ENCODE measurements at regions not wholly inside any gene's neighbourhood (a gene's known extent, or its start where the extent isn't known, plus 50 kb on each side); places are given as distances from the start of the nearest gene placed in this dataset.

DNA sequence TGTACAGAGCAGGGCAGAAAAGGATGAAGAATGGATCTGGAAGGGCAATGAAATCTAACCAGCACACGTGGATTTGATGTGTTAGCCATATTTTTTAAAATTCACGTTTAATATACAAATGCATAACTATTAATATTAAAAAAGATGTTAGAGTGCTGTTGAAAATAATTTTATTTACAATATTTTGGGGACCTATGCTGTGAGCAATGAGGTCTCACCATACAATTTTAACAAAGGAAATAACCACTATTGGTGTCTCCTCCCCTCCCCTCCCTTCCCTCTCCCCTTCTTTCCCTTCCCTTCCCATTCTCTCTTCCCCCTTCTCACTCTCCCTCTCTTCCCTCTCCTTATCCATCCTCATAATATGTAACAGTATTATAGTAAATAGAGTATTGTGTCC is 64.2 kb upstream of the GPR139 start:
- TF ChIP-seq ZNF431 (CRISPR knock-in tag; IDR thresholded peaks at IDR 0.05; ENCODE audit: borderline replicate concordance, low read depth), result no peak
- TF ChIP-seq SMARCC2 (IDR thresholded peaks at IDR 0.05), result no peak
- no peak for TF ChIP-seq ZNF235 (CRISPR knock-in tag; IDR thresholded peaks at IDR 0.05; ENCODE audit: borderline replicate concordance)
- TF ChIP-seq, protein P1, sequence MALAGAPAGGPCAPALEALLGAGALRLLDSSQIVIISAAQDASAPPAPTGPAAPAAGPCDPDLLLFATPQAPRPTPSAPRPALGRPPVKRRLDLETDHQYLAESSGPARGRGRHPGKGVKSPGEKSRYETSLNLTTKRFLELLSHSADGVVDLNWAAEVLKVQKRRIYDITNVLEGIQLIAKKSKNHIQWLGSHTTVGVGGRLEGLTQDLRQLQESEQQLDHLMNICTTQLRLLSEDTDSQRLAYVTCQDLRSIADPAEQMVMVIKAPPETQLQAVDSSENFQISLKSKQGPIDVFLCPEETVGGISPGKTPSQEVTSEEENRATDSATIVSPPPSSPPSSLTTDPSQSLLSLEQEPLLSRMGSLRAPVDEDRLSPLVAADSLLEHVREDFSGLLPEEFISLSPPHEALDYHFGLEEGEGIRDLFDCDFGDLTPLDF (CRISPR knock-in tag; IDR thresholded peaks at IDR 0.05), result no peak
- TF ChIP-seq PTBP1 (IDR thresholded peaks at IDR 0.05; ENCODE audit: low read depth, low read length, poor library complexity, severe bottlenecking), result no peak
- no peak for TF ChIP-seq TCF12 (IDR thresholded peaks at IDR 0.05)
- no peak for TF ChIP-seq TCF12 (CRISPR knock-in tag; IDR thresholded peaks at IDR 0.05)
- TF ChIP-seq ISL2 (CRISPR knock-in tag; IDR thresholded peaks at IDR 0.05), result no peak
- no peak for TF ChIP-seq ZNF746 (CRISPR knock-in tag; IDR thresholded peaks at IDR 0.05)
- no peak for TF ChIP-seq ARHGAP35 (CRISPR knock-in tag; IDR thresholded peaks at IDR 0.05; ENCODE audit: borderline replicate concordance)
- TF ChIP-seq NR1H2 (CRISPR knock-in tag; IDR thresholded peaks at IDR 0.05; ENCODE audit: borderline replicate concordance, low read depth), result no peak
- TF ChIP-seq ZNF724P (CRISPR knock-in tag; IDR thresholded peaks at IDR 0.05; ENCODE audit: borderline replicate concordance), result no peak
- TF ChIP-seq, protein P2, sequence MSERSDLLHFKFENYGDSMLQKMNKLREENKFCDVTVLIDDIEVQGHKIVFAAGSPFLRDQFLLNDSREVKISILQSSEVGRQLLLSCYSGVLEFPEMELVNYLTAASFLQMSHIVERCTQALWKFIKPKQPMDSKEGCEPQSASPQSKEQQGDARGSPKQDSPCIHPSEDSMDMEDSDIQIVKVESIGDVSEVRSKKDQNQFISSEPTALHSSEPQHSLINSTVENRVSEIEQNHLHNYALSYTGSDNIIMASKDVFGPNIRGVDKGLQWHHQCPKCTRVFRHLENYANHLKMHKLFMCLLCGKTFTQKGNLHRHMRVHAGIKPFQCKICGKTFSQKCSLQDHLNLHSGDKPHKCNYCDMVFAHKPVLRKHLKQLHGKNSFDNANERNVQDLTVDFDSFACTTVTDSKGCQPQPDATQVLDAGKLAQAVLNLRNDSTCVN (CRISPR knock-in tag; IDR thresholded peaks at IDR 0.05; ENCODE audit: borderline replicate concordance), result no peak
- TF ChIP-seq, protein P3, sequence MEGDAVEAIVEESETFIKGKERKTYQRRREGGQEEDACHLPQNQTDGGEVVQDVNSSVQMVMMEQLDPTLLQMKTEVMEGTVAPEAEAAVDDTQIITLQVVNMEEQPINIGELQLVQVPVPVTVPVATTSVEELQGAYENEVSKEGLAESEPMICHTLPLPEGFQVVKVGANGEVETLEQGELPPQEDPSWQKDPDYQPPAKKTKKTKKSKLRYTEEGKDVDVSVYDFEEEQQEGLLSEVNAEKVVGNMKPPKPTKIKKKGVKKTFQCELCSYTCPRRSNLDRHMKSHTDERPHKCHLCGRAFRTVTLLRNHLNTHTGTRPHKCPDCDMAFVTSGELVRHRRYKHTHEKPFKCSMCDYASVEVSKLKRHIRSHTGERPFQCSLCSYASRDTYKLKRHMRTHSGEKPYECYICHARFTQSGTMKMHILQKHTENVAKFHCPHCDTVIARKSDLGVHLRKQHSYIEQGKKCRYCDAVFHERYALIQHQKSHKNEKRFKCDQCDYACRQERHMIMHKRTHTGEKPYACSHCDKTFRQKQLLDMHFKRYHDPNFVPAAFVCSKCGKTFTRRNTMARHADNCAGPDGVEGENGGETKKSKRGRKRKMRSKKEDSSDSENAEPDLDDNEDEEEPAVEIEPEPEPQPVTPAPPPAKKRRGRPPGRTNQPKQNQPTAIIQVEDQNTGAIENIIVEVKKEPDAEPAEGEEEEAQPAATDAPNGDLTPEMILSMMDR (CRISPR knock-in tag; IDR thresholded peaks at IDR 0.05), result no peak
